NB4 (cell line): ENCODE measurements at regions not wholly inside any gene's neighbourhood (a gene's known extent, or its start where the extent isn't known, plus 50 kb on each side); places are given as distances from the start of the nearest gene placed in this dataset.
"Not testable (repeated sequence)": the region's sequence is repeated elsewhere in the genome, so short reads cannot be mapped to it uniquely, and the experiment has no call there.

ENCODE experiments used
- DNase-seq: peaks from one replicate; pipeline ENCODE4 v3.0.0; 2010; ENCODE audit warnings: low read depth
- H3K4me3 ChIP-seq: one replicate; pipeline ENCODE4 v1.5.1; 2011; ENCODE audit warnings: mild to moderate bottlenecking, low read depth, low read length, moderate library complexity
- MAX ChIP-seq: IDR thresholded peaks from 2 replicates; pipeline ENCODE4 v1.6.1; 2011; ENCODE audit warnings: low read depth, low read length
- MYC ChIP-seq: IDR thresholded peaks from 2 replicates; pipeline ENCODE4 v1.6.1; 2011; ENCODE audit warnings: low read depth, low read length
- POLR2A ChIP-seq: IDR thresholded peaks from 2 replicates; pipeline ENCODE4 v1.6.1; 2011; ENCODE audit warnings: mild to moderate bottlenecking; ENCODE audit not compliant: insufficient read length; ENCODE audit errors: extremely low read depth
- TF ChIP-seq, protein P1 (sequence below): IDR thresholded peaks from one replicate; pipeline ENCODE4 v1.5.1; 2012; ENCODE audit warnings: low read depth, low read length

- DNase-seq, result no peak
- H3K4me3 ChIP-seq, result no peak overlapping the region
- TF ChIP-seq MYC (no peak), POLR2A (no peak), MAX (no peak)
- TF ChIP-seq, protein P1, sequence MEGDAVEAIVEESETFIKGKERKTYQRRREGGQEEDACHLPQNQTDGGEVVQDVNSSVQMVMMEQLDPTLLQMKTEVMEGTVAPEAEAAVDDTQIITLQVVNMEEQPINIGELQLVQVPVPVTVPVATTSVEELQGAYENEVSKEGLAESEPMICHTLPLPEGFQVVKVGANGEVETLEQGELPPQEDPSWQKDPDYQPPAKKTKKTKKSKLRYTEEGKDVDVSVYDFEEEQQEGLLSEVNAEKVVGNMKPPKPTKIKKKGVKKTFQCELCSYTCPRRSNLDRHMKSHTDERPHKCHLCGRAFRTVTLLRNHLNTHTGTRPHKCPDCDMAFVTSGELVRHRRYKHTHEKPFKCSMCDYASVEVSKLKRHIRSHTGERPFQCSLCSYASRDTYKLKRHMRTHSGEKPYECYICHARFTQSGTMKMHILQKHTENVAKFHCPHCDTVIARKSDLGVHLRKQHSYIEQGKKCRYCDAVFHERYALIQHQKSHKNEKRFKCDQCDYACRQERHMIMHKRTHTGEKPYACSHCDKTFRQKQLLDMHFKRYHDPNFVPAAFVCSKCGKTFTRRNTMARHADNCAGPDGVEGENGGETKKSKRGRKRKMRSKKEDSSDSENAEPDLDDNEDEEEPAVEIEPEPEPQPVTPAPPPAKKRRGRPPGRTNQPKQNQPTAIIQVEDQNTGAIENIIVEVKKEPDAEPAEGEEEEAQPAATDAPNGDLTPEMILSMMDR, result no peak
Observed at GRCh38 chr18:67455890-67456501, 60.5 kb downstream of the DSEL start.

GRCh38 chr18:67453901-67454300 lies 62.6 kb downstream of the DSEL start:
- TF ChIP-seq MAX, result no peak
- DNase-seq, result no peak
- no peak overlapping the region for H3K4me3 ChIP-seq

GRCh38 chr18:67451960-67452359 lies 64.6 kb downstream of the DSEL start:
- TF ChIP-seq, protein P1, result no peak
- no peak for TF ChIP-seq MAX
- TF ChIP-seq MYC, result no peak
- no peak for TF ChIP-seq POLR2A
- no peak overlapping the region for H3K4me3 ChIP-seq
- DNase-seq, result no peak

GRCh38 chr18:67451101-67451500 lies 65.4 kb downstream of the DSEL start:
- H3K4me3 ChIP-seq, DNase-seq: not testable (repeated sequence)

GRCh38 chr18:67433971-67434370 lies 82.5 kb downstream of the DSEL start:
- TF ChIP-seq, protein P1, result no peak
- no peak for DNase-seq

DNA sequence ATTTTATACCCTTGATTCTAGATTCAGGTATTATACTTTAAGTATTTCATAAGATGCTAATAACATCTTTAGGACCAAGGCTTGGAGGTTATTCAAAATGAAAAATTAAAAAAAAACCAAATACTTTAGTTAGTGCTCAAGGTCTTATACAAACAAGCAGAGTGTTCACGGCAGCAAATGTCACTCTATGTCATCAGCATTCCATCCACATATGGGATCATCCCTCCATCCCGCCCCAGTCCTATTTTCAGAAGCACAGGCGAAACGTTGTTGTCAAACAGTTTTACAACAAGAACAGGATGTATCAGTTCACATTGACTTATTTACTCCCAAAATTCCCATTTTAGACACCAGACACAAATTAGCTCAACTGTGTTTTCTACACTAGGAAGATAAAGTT lies 83.7 kb downstream of the DSEL start:
- no peak overlapping the region for H3K4me3 ChIP-seq
- TF ChIP-seq, protein P1, result no peak
- no peak for DNase-seq

More at GRCh38 chr18:67433971-67434370, 82.5 kb downstream of the DSEL start:
- H3K4me3 ChIP-seq, result no peak overlapping the region

- DNase-seq, result no peak
- no peak overlapping the region for H3K4me3 ChIP-seq
- TF ChIP-seq MAX (no peak), MYC (no peak), POLR2A (no peak)
- TF ChIP-seq, protein P1, result no peak
Observed at GRCh38 chr18:67428805-67429204, 87.7 kb downstream of the DSEL start.
